HUES6 (cell line): ENCODE measurements at regions not wholly inside any gene's neighbourhood (a gene's known extent, or its start where the extent isn't known, plus 50 kb on each side); places are given as distances from the start of the nearest gene placed in this dataset.
"Not testable (repeated sequence)": the region's sequence is repeated elsewhere in the genome, so short reads cannot be mapped to it uniquely, and the experiment has no call there.

Experiments used
- H3K27ac ChIP-seq: 2 replicates; pipeline ENCODE4 v1.7.0; 2013; ENCODE audit warnings: low read depth, mild to moderate bottlenecking, low read length, inconsistent platforms
- H3K27me3 ChIP-seq: 2 replicates; pipeline ENCODE4 v1.6.1; 2013; ENCODE audit warnings: low read length; ENCODE audit not compliant: control insufficient read depth, insufficient read depth
- H3K36me3 ChIP-seq: 2 replicates; pipeline ENCODE4 v1.6.1; 2013; ENCODE audit warnings: low read length; ENCODE audit not compliant: control insufficient read depth, insufficient read depth
- H3K4me1 ChIP-seq: 2 replicates; pipeline ENCODE4 v1.6.1; 2013; ENCODE audit warnings: low read length; ENCODE audit not compliant: control insufficient read depth, insufficient read depth
- H3K4me3 ChIP-seq: 2 replicates; pipeline ENCODE4 v1.5.1; 2013; ENCODE audit warnings: low read depth, low read length
- H3K9ac ChIP-seq: one replicate; pipeline ENCODE4 v1.6.1; 2013; ENCODE audit warnings: mild to moderate bottlenecking, low read length
- H3K9me3 ChIP-seq: 2 replicates; pipeline ENCODE4 v1.6.1; 2013; ENCODE audit warnings: low read depth, low read length; ENCODE audit not compliant: control insufficient read depth, insufficient read depth

- Histone ChIP-seq H3K4me1 (no peaks in the 10 kb centered on the region), H3K4me3 (no peak overlapping the region), H3K27ac (no peak overlapping the region), H3K9ac (no peak overlapping the region), H3K36me3 (no peaks in the 10 kb centered on the region), H3K9me3 (peaks cover 11% of the 10 kb centered on the region; the same call in 1 of the 2 replicates), H3K27me3 (no peaks in the 10 kb centered on the region)
These were observed 76.5 kb downstream of the OTOR start for GRCh38 chr20:16824664-16825063.

DNA sequence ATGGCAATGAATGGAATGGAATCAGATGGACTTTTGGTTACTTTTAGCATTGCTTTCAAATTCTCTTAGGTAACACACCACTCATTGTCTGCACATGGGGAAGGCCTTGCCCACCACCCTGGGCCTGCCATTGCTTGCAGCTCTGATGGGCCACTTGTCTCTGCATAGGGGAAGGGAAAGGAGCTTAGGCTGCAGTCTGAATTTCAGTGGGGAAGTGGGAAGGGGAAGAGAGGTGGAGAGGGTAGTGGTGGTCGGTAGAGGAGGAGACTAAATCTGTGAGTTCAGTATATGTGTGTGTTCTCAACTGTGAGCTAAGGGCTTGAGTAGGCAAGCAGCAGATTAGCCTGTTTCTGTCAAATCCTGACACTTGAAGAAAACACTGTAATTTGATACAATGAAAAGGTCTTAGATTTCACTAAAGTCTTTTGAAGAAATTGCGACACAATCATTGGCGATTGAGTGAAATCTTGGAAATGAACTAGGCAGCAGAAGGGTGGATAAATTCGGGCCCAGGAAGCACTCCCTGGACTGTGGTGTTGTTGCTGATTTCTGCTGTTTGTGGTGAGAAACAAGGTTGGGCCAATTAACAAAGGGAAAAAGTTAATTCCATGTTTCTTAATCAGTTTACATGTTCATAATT is 80.6 kb downstream of the OTOR start:
- no peak overlapping the region for H3K9ac ChIP-seq
- H3K27me3 ChIP-seq: no peaks in the 10 kb centered on the region
- H3K9me3 ChIP-seq: peaks cover 2% of the 10 kb centered on the region; the same call in 1 of the 2 replicates
- H3K4me1 ChIP-seq: no peaks in the 10 kb centered on the region
- no peaks in the 10 kb centered on the region for H3K36me3 ChIP-seq
- H3K4me3 ChIP-seq: no peak overlapping the region
- no peak overlapping the region for H3K27ac ChIP-seq

DNA sequence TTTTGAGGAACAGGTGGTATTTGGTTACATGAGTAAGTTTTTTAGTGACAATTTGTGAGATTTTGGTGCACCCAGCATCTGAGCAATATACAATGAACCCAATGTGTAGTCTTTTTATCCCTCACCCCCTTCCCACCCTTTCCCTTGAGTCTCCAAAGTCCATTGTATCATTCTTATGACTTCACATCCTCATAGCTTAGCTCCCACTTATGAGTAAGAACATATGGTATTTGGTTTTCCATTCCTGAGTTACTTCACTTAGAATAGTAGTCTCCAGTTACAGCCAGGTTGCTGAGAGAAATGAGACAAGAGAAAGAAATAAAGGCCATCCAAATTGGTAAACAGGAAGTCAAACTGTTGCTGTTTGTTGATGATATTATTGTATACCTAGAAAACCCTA is 87.5 kb downstream of the OTOR start:
- not testable (repeated sequence) for H3K4me1 ChIP-seq, H3K9me3 ChIP-seq, H3K4me3 ChIP-seq, H3K9ac ChIP-seq, H3K27ac ChIP-seq, H3K36me3 ChIP-seq, H3K27me3 ChIP-seq

- peaks cover 12% of the 10 kb centered on the region; the same call in 1 of the 2 replicates for H3K4me1 ChIP-seq
- H3K9ac ChIP-seq: no peak overlapping the region
- no peaks in the 10 kb centered on the region for H3K9me3 ChIP-seq
- H3K27ac ChIP-seq: no peak overlapping the region
- no peak overlapping the region for H3K4me3 ChIP-seq
- H3K36me3 ChIP-seq: no peaks in the 10 kb centered on the region
- no peaks in the 10 kb centered on the region for H3K27me3 ChIP-seq
These were observed 94.4 kb downstream of the OTOR start for GRCh38 chr20:16842486-16843120.

DNA sequence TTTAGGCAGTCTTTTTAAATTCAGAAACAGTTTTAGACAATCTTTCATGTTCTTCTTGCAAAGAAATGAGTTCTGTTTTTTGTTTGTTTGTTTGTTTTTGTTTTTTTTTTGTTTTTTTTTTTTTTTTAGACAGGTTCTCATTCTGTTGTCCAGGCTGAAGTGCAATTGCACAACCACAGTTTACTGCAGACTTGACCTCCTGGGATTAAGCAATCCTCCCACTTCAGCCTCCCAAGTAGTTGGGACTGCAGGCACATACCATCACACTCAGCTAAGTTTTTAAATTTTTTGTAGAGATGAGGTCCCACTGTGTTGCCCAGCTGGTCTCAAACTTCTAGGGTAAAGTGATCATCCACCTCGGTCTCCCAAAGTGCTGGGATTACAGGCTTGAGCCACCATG is 96.2 kb downstream of the OTOR start:
- no peaks in the 10 kb centered on the region for H3K9me3 ChIP-seq
- no peak overlapping the region for H3K4me3 ChIP-seq
- no peaks in the 10 kb centered on the region for H3K36me3 ChIP-seq
- no peak overlapping the region for H3K27ac ChIP-seq
- peaks cover 20% of the 10 kb centered on the region for H3K4me1 ChIP-seq
- H3K9ac ChIP-seq: no peak overlapping the region
- no peaks in the 10 kb centered on the region for H3K27me3 ChIP-seq

DNA sequence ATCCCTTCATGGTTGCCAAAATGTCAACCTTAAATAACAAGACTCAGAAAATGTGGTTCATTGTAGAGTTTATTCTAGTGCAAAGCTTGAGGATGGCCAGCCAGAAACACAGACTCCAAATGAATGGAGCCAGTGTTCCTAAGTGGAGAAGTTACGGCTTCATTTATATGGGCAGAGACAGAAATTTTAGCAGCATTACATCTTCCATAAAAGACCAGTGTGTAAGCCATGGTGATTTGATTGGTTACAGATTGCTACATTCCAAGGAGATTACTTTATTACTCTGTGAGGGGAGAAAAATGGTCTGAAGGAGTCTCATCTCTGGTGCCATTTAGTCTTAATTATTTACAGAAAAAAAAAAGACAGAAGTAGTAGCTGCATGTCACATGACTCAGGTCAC is 97.8 kb downstream of the OTOR start:
- no peak overlapping the region for H3K27ac ChIP-seq
- no peaks in the 10 kb centered on the region for H3K36me3 ChIP-seq
- peaks cover 20% of the 10 kb centered on the region for H3K4me1 ChIP-seq
- no peaks in the 10 kb centered on the region for H3K27me3 ChIP-seq
- H3K9ac ChIP-seq: no peak overlapping the region
- H3K9me3 ChIP-seq: no peaks in the 10 kb centered on the region
- no peak overlapping the region for H3K4me3 ChIP-seq

- Histone ChIP-seq H3K27me3 (no peaks in the 10 kb centered on the region), H3K4me3 (no peak overlapping the region), H3K9ac (no peak overlapping the region), H3K4me1 (peaks cover 20% of the 10 kb centered on the region), H3K36me3 (no peaks in the 10 kb centered on the region), H3K27ac (no peak overlapping the region), H3K9me3 (no peaks in the 10 kb centered on the region)
These were observed 99.9 kb downstream of the OTOR start for GRCh38 chr20:16848061-16848460.

DNA sequence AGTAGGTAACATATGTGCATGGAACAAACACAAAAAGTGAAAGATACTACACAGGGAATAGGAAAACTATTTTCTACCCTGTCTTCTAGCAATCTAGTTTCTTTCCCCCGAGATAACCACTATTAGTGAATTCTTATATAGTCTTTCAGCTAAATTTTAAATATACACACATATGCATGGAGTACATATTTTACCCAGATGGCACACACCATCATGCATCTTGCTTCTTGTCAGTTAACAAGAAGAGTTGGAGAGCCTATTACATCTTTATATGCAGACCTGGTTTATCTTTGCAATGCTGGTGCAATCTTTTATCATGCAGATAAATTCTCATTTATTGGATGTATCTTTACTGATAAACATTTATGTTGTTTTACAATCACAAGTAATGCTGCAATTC is 100.4 kb downstream of the OTOR start:
- Histone ChIP-seq H3K27ac (no peak overlapping the region), H3K4me3 (no peak overlapping the region), H3K36me3 (no peaks in the 10 kb centered on the region), H3K4me1 (peaks cover 20% of the 10 kb centered on the region), H3K9ac (no peak overlapping the region), H3K27me3 (no peaks in the 10 kb centered on the region), H3K9me3 (no peaks in the 10 kb centered on the region)

- Histone ChIP-seq H3K27ac (no peak overlapping the region), H3K4me3 (no peak overlapping the region), H3K36me3 (no peaks in the 10 kb centered on the region), H3K9me3 (no peaks in the 10 kb centered on the region; the same call in 1 of the 2 replicates), H3K27me3 (no peaks in the 10 kb centered on the region), H3K9ac (no peak overlapping the region), H3K4me1 (no peaks in the 10 kb centered on the region)
These were observed 112.8 kb downstream of the OTOR start for GRCh38 chr20:16860914-16861313.

- no peaks in the 10 kb centered on the region for H3K36me3 ChIP-seq
- H3K9ac ChIP-seq: no peak overlapping the region
- H3K4me3 ChIP-seq: no peak overlapping the region
- no peaks in the 10 kb centered on the region for H3K4me1 ChIP-seq
- no peaks in the 10 kb centered on the region; the same call in 1 of the 2 replicates for H3K9me3 ChIP-seq
- H3K27ac ChIP-seq: no peak overlapping the region
- no peaks in the 10 kb centered on the region for H3K27me3 ChIP-seq
These were observed 113.5 kb downstream of the OTOR start for GRCh38 chr20:16861708-16862107.

DNA sequence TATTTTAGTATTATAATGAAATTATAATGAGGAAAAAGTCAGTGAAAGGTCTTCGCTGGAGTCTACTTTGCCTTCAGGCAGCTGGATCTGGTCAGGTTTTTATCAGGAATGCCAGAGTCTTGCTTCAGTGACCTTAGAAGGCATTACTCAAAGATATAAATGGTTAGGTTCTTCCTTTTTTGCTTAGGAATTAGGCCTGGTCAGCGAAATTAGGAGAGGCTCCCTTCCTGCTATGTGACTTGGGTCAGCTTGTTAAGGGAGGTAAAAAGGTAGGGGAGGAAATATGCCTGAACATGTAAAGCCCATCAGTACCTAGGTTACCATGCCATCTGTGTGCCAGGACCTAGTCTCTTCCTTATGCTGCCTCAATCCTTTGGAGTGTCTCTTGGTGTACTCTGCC is 115.1 kb downstream of the OTOR start:
- Histone ChIP-seq H3K36me3 (no peaks in the 10 kb centered on the region), H3K27me3 (no peaks in the 10 kb centered on the region), H3K9me3 (no peaks in the 10 kb centered on the region; the same call in 1 of the 2 replicates), H3K4me1 (no peaks in the 10 kb centered on the region), H3K27ac (no peak overlapping the region), H3K9ac (no peak overlapping the region), H3K4me3 (no peak overlapping the region)
